GM12878 (cell line): ENCODE measurements at regions not wholly inside any gene's neighbourhood (a gene's known extent, or its start where the extent isn't known, plus 50 kb on each side); places are given as distances from the start of the nearest gene placed in this dataset.

Experiments used
- ATAC-seq: fragments of 200-7000 bp; cut with Tn5 transposase; 3 replicates; pipeline ENCODE4 v1.9.1; 2020; ENCODE audit warnings: mild to moderate bottlenecking, moderate library complexity
- BruUV-seq: library from RNA; stranded (reverse); fragments of 400-500 nt; replicated peaks from 2 replicates; lab custom pipeline; 2021; lab: Mats Ljungman, UMichigan
- CTCF ChIA-PET: fragments of 300-600 bp; sonication (Branson Sonifier 250); formaldehyde crosslinking; extraction: SDS; loops from one replicate; lab custom pipeline; 2021; ENCODE audit warnings: inconsistent platforms; lab: Yijun Ruan, JAX
- POLR2A ChIA-PET: fragments of 350-600 bp; formaldehyde crosslinking; extraction: SDS; loops from one replicate; lab custom pipeline; 2021; ENCODE audit warnings: inconsistent platforms; lab: Charles Lee
- RAD21 ChIA-PET: fragments of 300-600 bp; sonication (Branson Sonifier 250); formaldehyde crosslinking; loops from one replicate; lab custom pipeline; 2023; ENCODE audit warnings: antibody characterized with exemption; ENCODE audit not compliant: unreplicated experiment; lab: Charles Lee
- SMC1A ChIA-PET: fragments of 300-600 bp; sonication (Branson Sonifier 250); formaldehyde crosslinking; loops from one replicate; lab custom pipeline; 2023; ENCODE audit not compliant: unreplicated experiment, uncharacterized antibody; lab: Charles Lee
- DNase-seq: peaks from one replicate; pipeline ENCODE4 v3.0.0-alpha.2; 2011; ENCODE audit warnings: low read depth, low spot score
- FAIRE-seq: peaks from 3 replicates; lab custom pipeline; 2011; peaks lifted over from hg19 to GRCh38; lab: Jason Lieb, UNC
- H2AFZ ChIP-seq: 2 replicates; pipeline ENCODE4 v1.6.0; 2011; ENCODE audit warnings: low read depth, low read length, control low read depth; ENCODE audit not compliant: control insufficient read depth
- H3K27ac ChIP-seq: 2 replicates; pipeline ENCODE4 v1.5.1; 2011; ENCODE audit warnings: control low read depth; ENCODE audit not compliant: control insufficient read depth, insufficient read depth
- H3K27me3 ChIP-seq, 2 experiments: replicated peaks in 1 of 2; 2 replicates each; pipeline versions ENCODE4 v1.6.0 to v1.6.1; 2011; ENCODE audit warnings: low read length in 1 of 2; ENCODE audit not compliant: control insufficient read depth in 2 of 2, insufficient read depth in 2 of 2
- H3K36me3 ChIP-seq, 2 experiments: 2 replicates each; pipeline ENCODE4 v1.5.1; 2011; ENCODE audit warnings: low read length in 1 of 2; ENCODE audit not compliant: control insufficient read depth in 2 of 2, insufficient read depth in 2 of 2
- H3K4me1 ChIP-seq: 2 replicates; pipeline ENCODE4 v1.6.1; 2011; ENCODE audit warnings: mild to moderate bottlenecking, low read length, moderate library complexity, mixed read lengths; ENCODE audit not compliant: control insufficient read depth, insufficient read depth
- H3K4me2 ChIP-seq: 2 replicates; pipeline ENCODE4 v1.6.0; 2011; ENCODE audit warnings: control low read depth; ENCODE audit not compliant: control insufficient read depth, insufficient read depth
- H3K4me3 ChIP-seq: fragments of 200-600 bp; sonication (generic); 2 replicates; pipeline ENCODE4 v1.5.1; 2016
- H3K79me2 ChIP-seq: 2 replicates; pipeline ENCODE4 v1.6.0; 2011; ENCODE audit warnings: low read length; ENCODE audit not compliant: control insufficient read depth, insufficient read depth
- H3K9ac ChIP-seq: 2 replicates; pipeline ENCODE4 v1.8.0; 2011; ENCODE audit warnings: low read length, control low read depth, mixed read lengths; ENCODE audit not compliant: control insufficient read depth, insufficient read depth
- H3K9me3 ChIP-seq: replicated peaks from 3 replicates; pipeline ENCODE4 v1.5.1; 2011; ENCODE audit warnings: mild to moderate bottlenecking, low read length; ENCODE audit not compliant: control insufficient read depth, insufficient read depth
- H4K20me1 ChIP-seq: 2 replicates; pipeline ENCODE4 v1.6.0; 2011; ENCODE audit not compliant: control insufficient read depth, insufficient read depth
- ESRRA ChIP-seq: IDR thresholded peaks from 2 replicates; pipeline ENCODE4 v1.6.1; 2012; ENCODE audit warnings: mild to moderate bottlenecking, low read length, improper control_type of control experiment
- FOXM1 ChIP-seq: IDR thresholded peaks from 2 replicates; pipeline ENCODE4 v1.6.1; 2012; ENCODE audit warnings: low read depth, mild to moderate bottlenecking, inconsistent platforms, low read length, moderate library complexity
- JUNB ChIP-seq: IDR thresholded peaks from 2 replicates; pipeline ENCODE4 v1.6.1; 2016; ENCODE audit warnings: antibody characterized with exemption, mild to moderate bottlenecking
- RCOR1 ChIP-seq: conservative IDR thresholded peaks from 2 replicates; pipeline ENCODE4 v1.6.1; 2012; ENCODE audit warnings: low read depth, low read length, improper control_type of control experiment
- SMAD5 ChIP-seq: IDR thresholded peaks from 2 replicates; pipeline ENCODE4 v1.6.1; 2016; ENCODE audit warnings: antibody characterized with exemption, low read depth
- SMC3 ChIP-seq: IDR thresholded peaks from 2 replicates; pipeline ENCODE4 v1.6.1; 2011; ENCODE audit warnings: low read length, improper control_type of control experiment, borderline replicate concordance
- ZBTB11 ChIP-seq: fragments of 450-650 bp; formaldehyde crosslinking; IDR thresholded peaks from 2 replicates; pipeline ENCODE4 v1.5.0; 2022; ENCODE audit warnings: mild to moderate bottlenecking, missing genetic modification characterization
- ZBTB40 ChIP-seq: fragments of 450-650 bp; IDR thresholded peaks from 2 replicates; pipeline ENCODE4 v1.6.1; 2016; ENCODE audit warnings: mild to moderate bottlenecking, moderate library complexity, borderline replicate concordance
- WGBS: methylation state at CpG from one replicate; pipeline ENCODE4 v1.1.6; 2016; ENCODE audit warnings: low lambda C conversion rate; ENCODE audit not compliant: insufficient replicate concordance, insufficient coverage; ENCODE audit errors: missing lambda C conversion rate; 5-methylcytosine and 5-hydroxymethylcytosine counted together
- in situ Hi-C: fragments of 300-500 bp; cut with MboI; formaldehyde crosslinking; loops from 9 replicates; pipeline ENCODE4 v1.14.3; 2018; ENCODE audit warnings: mixed read lengths
- intact Hi-C: fragments of 100-400 bp; cut with micrococcal nuclease; formaldehyde crosslinking; loops from one replicate; pipeline ENCODE4 v1.14.2; 2022; ENCODE audit not compliant: unreplicated experiment

- ATAC-seq, result no peak
- Histone ChIP-seq H3K36me3 (no peaks in the 10 kb centered on the region), H2AFZ (no peak overlapping the region), H3K27me3 (no peaks in the 10 kb centered on the region), H3K79me2 (no peaks in the 10 kb centered on the region), H3K9me3 (no peaks in the 10 kb centered on the region), H3K27ac (no peak overlapping the region), H3K9ac (no peak overlapping the region), H3K4me2 (no peak overlapping the region), H4K20me1 (no peaks in the 10 kb centered on the region), H3K4me3 (no peak overlapping the region), H3K4me1 (no peaks in the 10 kb centered on the region)
- FAIRE-seq, result no peak
- BruUV-seq, result no TSS peak
- RAD21 ChIA-PET, result no interaction called here
- TF ChIP-seq FOXM1 (no peak), ZBTB40 (no peak), SMC3 (no peak), SMAD5 (no peak), RCOR1 (no peak), JUNB (no peak), ZBTB11 (no peak), ESRRA (no peak)
- DNase-seq, result no peak
- 0% methylated on average over 1 of the region's 1 CpG for WGBS
- in situ Hi-C loops (no loop called here), intact Hi-C loops (no loop called here)
- POLR2A ChIA-PET, result no interaction called here
- CTCF ChIA-PET, result no interaction called here
- SMC1A ChIA-PET, result no interaction called here
Measured at GRCh38 chr2:117481608-117482007, 332.9 kb upstream of the DDX18 start.
